ENCODE measurements at regions not wholly inside any gene's neighbourhood (a gene's known extent, or its start where the extent isn't known, plus 50 kb on each side); places are given as distances from the start of the nearest gene placed in this dataset.

- Histone ChIP-seq H3K27ac (replicated peaks in 1 of 4) (no peak overlapping the region), H3K9me3 (no peaks in the 10 kb centered on the region), H3K36me3 (no peaks in the 10 kb centered on the region), H3K4me1 (peaks cover 5 to 25% (median 14%) of the 10 kb centered on the region in 4 donors), H3K4me3 (no peak overlapping the region), H3K27me3 (no peaks in the 10 kb centered on the region)
- WGBS = 90% methylated on average over 5 of the region's 5 CpGs
- no peak for TF ChIP-seq CTCF (IDR thresholded peaks at IDR 0.05)
- TF ChIP-seq POLR2A (IDR thresholded peaks at IDR 0.05; ENCODE audit: low read depth) = no peak
- TF ChIP-seq EP300 (IDR thresholded peaks at IDR 0.05) = no peak
- TF ChIP-seq POLR2AphosphoS5 (IDR thresholded peaks at IDR 0.05) = no peak
- DNase-seq (ENCODE audit: extremely low spot score) = no peak
- intact Hi-C loops (cut with DNase I) = no loop called here
These were observed 1006.5 kb downstream of the KCNMA1 start for GRCh38 chr10:76631036-76631670.

GRCh38 chr10:76628801-76629200 lies 1008.8 kb downstream of the KCNMA1 start:
- Histone ChIP-seq H3K9me3 (no peaks in the 10 kb centered on the region), H3K4me1 (peaks cover 10 to 28% (median 16%) of the 10 kb centered on the region in 4 donors), H3K27me3 (no peaks in the 10 kb centered on the region), H3K4me3 (no peak overlapping the region), H3K27ac (replicated peaks in 1 of 4) (no peak overlapping the region), H3K36me3 (no peaks in the 10 kb centered on the region)
- DNase-seq (ENCODE audit: extremely low spot score) = no peak
- 92% methylated on average over 1 of the region's 1 CpG for WGBS
- intact Hi-C loops (cut with DNase I) = no loop called here
- TF ChIP-seq CTCF (IDR thresholded peaks at IDR 0.05) = no peak
- no peak for TF ChIP-seq POLR2A (IDR thresholded peaks at IDR 0.05; ENCODE audit: low read depth)
- TF ChIP-seq EP300 (IDR thresholded peaks at IDR 0.05) = no peak
- TF ChIP-seq POLR2AphosphoS5 (IDR thresholded peaks at IDR 0.05) = no peak

GRCh38 chr10:76626386-76626785 lies 1011.2 kb downstream of the KCNMA1 start:
- Histone ChIP-seq H3K4me3 (no peak overlapping the region), H3K27me3 (no peaks in the 10 kb centered on the region), H3K4me1 (peaks cover 7 to 17% (median 11%) of the 10 kb centered on the region in 4 donors), H3K36me3 (no peaks in the 10 kb centered on the region), H3K9me3 (no peaks in the 10 kb centered on the region), H3K27ac (replicated peaks in 1 of 4) (no peak overlapping the region)
- DNase-seq (ENCODE audit: extremely low spot score) = no peak
- 42% methylated on average over 2 of the region's 2 CpGs for WGBS
- TF ChIP-seq CTCF (IDR thresholded peaks at IDR 0.05) (no peak), EP300 (IDR thresholded peaks at IDR 0.05) (no peak), POLR2A (IDR thresholded peaks at IDR 0.05; ENCODE audit: low read depth) (no peak), POLR2AphosphoS5 (IDR thresholded peaks at IDR 0.05) (no peak)
- intact Hi-C loops (cut with DNase I) = no loop called here

GRCh38 chr10:76624470-76624869 lies 1013.1 kb downstream of the KCNMA1 start:
- H3K27ac ChIP-seq (replicated peaks in 1 of 4) = no peak overlapping the region
- WGBS = 92% methylated on average over 6 of the region's 6 CpGs
- H3K36me3 ChIP-seq = no peaks in the 10 kb centered on the region
- no peak overlapping the region for H3K4me3 ChIP-seq
- peaks cover 7 to 11% (median 9%) of the 10 kb centered on the region in 4 donors for H3K4me1 ChIP-seq
- DNase-seq (ENCODE audit: extremely low spot score) = no peak
- TF ChIP-seq POLR2A (IDR thresholded peaks at IDR 0.05; ENCODE audit: low read depth) (no peak), POLR2AphosphoS5 (IDR thresholded peaks at IDR 0.05) (no peak), EP300 (IDR thresholded peaks at IDR 0.05) (no peak), CTCF (IDR thresholded peaks at IDR 0.05) (no peak)
- H3K27me3 ChIP-seq = no peaks in the 10 kb centered on the region
- intact Hi-C loops (cut with DNase I) = no loop called here
- peaks cover 0 to 9% (median 0%) of the 10 kb centered on the region in 4 donors for H3K9me3 ChIP-seq

Measured in esophagus muscularis mucosa (tissue), 4 donors.